Stimulated activated CD8-positive, alpha-beta memory T cell treated with anti-CD3 and anti-CD28 coated beads, Interleukin-7, amount 100 ng/mL, for 4 hours (primary cell): ENCODE measurements at regions not wholly inside any gene's neighbourhood (a gene's known extent, or its start where the extent isn't known, plus 50 kb on each side); places are given as distances from the start of the nearest gene placed in this dataset.

Experiments used
- DNase-seq, 2 donors: peaks; one replicate each; pipeline ENCODE4 v3.0.0-alpha.2; 2020; ENCODE audit warnings: low read depth in 2 of 2

GRCh38 chr2:58871469-58872142 is 630.5 kb upstream of the FANCL start:
- no peak for DNase-seq

GRCh38 chr2:58870704-58871103 is 629.6 kb upstream of the FANCL start:
- DNase-seq = no peak

- DNase-seq = no peak
These were observed 625.8 kb upstream of the FANCL start for GRCh38 chr2:58866946-58867345.

- DNase-seq = no peak
These were observed 625.4 kb upstream of the FANCL start for GRCh38 chr2:58866527-58866926.

GRCh38 chr2:58866040-58866439 is 624.9 kb upstream of the FANCL start:
- DNase-seq = no peak

DNA sequence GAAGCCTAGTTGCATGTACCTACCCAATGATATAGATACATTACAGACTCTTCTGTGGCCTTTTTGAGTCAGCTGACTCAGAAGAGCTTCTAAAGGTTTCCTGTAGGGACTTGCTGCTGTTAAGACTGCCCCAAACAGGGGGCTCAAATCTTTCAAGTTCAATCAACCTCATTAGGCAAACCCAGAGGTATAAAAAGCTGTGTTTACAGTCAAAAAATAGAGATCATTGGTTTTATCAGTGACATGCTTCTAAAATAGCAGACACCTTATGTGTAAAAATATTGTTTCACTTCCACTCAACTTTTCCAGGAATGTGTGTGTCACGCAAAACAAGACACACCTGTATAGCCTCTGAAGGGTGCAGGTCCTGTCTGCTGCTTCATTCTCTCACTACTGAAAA is 624.3 kb upstream of the FANCL start:
- DNase-seq = no peak

DNA sequence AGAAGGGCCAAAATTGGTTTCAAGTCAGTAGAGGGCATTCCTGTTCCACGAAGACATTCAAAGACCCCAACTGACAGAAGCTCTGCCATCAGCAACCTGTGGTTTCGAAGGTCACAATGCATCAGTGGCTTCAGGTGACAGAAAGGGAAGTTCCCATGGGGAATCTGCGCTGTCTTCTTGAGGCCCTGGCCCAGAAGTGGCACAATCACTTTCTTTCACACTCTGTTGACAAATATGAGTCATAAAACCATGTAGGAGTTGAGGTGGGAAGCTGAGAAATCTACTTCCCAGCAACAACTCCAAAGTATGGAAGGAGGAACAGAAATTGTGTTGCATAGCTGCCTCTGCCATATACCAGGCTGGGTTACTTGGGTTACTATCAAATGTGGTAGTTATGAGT is 621.1 kb upstream of the FANCL start:
- no peak for DNase-seq

DNA sequence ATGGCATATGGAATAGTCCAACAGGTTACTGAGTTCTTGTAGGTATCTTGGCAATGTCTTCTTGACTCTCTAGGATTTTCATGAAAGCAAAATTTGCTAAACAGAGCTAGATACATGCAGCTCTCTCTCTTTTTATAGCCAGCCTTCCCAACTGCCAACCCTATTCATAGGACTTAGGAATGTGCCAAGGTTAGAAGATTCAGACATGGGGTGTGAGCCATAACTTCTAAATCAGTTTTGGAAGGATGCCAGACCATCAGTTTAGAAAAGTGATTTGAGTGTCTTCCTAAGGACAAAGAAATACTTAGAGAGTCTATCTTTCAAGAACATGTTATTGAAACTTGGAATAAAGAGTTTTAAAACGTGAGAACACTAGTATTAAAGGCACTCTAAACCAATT is 619.5 kb upstream of the FANCL start:
- no peak for DNase-seq

- DNase-seq = no peak
These were observed 615.0 kb upstream of the FANCL start for GRCh38 chr2:58856100-58856499.

GRCh38 chr2:58853420-58853819 is 612.3 kb upstream of the FANCL start:
- DNase-seq = no peak

- no peak for DNase-seq
These were observed 611.8 kb upstream of the FANCL start for GRCh38 chr2:58852905-58853304.

DNA sequence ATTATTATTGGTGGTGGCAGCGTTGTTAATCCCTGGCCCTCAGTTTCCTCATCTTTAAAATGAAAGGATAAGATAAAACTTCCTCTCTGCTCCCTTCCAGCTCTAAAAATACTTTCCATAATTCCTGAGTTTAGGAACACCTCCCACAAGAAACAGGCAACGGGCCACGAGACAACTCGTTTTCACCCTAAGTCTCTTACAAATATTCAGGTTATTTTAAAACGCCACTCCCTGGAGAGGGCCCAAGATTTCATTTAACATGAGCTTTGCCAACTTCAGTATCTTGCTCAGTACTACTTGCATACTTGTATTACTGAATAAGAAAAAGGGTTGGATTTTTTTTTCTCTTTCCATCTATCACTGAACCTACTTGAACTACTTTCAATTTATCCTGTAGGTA is 611.1 kb upstream of the FANCL start:
- no peak for DNase-seq

DNA sequence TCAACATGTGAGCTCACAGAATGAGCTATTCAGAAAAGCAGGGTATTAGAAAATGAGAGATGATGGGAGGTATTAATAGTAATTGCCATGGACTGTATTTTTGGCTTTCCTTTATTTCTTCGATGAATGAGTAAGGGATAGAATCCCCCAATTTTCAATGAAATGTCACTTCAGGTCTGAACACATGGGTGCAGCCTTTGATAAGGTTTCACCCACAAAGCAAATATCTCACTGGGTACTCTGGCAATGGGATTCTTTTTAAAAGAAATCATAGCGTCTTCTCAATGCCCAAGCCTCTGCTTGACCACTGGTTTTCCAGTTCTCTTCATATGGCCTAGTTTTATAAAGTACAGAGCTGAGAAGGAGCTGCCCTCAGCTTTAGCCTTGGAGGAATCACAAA is 610.5 kb upstream of the FANCL start:
- no peak for DNase-seq

GRCh38 chr2:58845011-58845410 is 603.9 kb upstream of the FANCL start:
- no peak for DNase-seq

GRCh38 chr2:58842501-58843155 is 601.5 kb upstream of the FANCL start:
- no peak for DNase-seq

- DNase-seq = no peak
These were observed 593.3 kb upstream of the FANCL start for GRCh38 chr2:58834404-58834803.

DNA sequence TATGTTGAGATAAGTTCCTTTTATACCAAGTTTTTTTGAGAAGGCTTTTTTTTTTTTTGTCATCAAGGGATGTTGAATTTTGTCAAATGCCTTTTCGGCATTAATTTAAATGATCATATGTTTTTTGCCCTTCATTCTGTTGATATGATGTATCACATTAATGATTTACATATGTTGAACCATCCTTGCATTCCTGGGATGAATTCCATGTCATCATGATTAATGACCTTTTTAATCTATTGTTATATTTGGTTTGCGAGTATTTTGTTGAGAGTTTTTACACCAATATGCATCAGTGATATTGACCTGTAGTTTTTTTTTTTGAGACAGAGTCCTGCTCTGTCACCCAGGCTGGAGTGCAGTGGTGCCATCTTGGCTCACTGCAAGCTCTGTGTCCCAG is 585.7 kb upstream of the FANCL start:
- no peak for DNase-seq

DNA sequence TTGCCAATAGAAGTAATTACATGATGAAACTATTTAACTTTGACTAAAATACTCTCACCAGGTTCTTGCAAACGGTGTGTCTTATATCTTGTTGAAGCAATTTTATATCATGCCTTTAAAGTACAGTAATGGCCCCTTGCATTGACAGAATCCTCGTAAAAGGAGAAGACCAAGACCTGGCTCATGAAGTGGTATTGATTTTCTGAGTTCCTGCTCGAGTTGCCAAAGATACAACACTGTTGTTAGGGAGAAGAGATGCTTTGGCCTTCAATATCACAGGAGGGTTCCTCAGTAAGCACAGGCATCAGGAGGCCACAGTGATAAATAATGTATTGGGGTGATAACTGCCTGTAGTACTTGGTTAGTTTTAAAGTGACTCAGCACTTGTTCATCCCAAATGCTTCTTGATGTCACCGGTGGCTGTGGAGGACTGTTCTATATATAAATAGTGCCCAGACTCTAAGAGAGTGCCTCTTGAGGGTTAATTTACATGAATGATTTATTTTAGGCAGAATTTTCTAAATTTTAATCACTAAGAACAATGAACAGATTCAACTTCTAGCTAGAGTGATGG is 571.7 kb upstream of the FANCL start:
- no peak for DNase-seq

DNA sequence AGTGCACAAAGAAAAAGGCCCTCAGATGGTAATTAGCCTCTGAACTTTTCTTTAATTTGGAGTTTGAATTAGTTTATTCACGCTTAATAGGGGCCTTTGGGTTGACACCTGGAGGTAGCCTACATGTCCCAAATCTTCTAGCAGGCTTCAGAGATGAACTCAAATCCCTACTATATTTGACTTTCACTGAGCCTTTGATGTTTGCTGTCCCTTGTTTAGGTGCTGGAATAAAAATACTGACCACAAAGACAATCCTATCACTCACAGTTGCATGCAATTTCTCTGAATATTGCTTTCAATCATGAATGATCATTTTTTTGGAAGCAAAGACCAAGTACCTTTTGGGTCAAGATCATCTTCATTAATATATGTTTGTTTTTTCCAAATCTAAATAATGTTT is 564.0 kb upstream of the FANCL start:
- DNase-seq = no peak

- DNase-seq = no peak
These were observed 562.1 kb upstream of the FANCL start for GRCh38 chr2:58803192-58803591.

DNA sequence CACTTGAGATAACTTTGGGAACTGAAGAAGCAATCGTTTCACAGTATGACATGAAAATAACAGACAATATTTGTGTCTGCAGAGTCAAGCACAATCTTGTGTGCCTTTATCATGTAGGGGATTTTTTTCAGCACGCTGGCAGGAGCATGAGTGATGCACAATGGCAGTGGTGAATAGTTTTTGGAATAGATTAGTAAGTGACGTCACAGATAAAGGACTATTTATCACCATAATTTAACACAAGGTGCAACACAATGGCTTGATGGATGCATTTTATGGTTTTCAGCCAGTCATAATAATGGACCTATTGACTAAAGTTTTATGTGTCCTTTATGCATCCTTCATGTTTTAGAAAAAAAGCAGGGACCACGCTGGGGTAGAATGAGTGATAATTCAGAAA is 559.8 kb upstream of the FANCL start:
- DNase-seq = no peak

- no peak for DNase-seq
These were observed 557.6 kb upstream of the FANCL start for GRCh38 chr2:58798676-58799208.

DNA sequence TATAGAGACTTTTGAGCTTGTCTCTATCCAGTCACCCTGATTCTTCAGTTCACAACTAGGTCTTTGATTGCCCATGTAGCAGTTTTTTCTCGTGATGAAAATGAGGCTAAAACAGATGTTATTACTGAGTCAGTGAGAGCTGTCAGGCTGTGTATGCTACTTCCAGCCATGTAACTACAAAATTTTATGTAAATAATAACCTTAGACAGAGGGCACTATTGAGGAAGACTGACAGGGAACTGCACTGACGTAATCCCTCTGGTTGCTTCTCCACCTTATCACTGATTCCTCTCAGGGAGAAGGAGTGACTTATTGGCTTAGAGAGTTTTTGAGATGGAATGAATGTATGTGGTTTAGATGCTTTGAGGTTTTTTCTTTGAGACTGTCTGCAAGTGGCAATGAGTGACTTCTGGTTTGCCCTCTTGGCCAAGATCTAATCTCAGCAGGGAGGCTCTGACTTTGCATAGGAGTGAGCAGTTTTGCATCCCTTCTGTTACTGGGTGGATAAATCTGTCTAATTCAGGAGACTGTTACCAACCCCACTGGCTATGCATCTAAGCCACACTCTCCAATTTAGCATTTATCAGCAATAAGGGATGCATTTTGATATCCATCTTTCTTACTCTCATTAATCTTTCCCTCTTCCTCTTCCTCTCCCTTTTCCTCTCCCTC is 555.2 kb upstream of the FANCL start:
- DNase-seq = no peak
